ENCODE measurements at regions not wholly inside any gene's neighbourhood (a gene's known extent, or its start where the extent isn't known, plus 50 kb on each side); places are given as distances from the start of the nearest gene placed in this dataset.

DNA sequence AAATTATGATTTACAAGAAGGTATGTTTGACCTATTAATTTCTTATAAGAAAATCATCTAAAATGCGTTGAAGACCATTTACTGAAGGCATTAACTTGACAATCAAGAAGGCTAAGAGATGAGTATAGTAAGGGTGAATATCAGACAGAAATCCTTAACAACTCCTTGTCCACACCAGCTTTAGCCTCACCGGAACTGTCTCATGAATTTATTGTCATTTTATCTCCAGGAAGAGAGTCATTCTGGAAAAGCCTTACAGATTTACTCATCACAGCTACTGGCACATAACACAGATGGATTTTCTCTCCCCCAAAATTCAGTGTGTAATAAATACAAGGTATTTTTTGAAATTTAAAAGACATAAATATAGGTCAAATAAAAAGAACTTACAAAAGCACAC lies 129.4 kb upstream of the LSM8 start:
- no peak overlapping the region for H3K27ac Mint-ChIP-seq
- intact Hi-C loops (cut with DNase I, micrococcal nuclease): no loop called here
- Histone ChIP-seq H3K27me3 (ENCODE audit: control insufficient read depth in 1 of 2, insufficient read depth in 2 of 2, low read length in 2 of 2) (no peaks in the 10 kb centered on the region), H3K36me3 (ENCODE audit: insufficient read depth, low read length) (no peaks in the 10 kb centered on the region), H3K4me1 (ENCODE audit: insufficient read depth, low read length) (no peaks in the 10 kb centered on the region), H3K4me3 (ENCODE audit: low read length) (no peak overlapping the region), H3K9me3 (ENCODE audit: control insufficient read depth in 1 of 2, insufficient read depth in 1 of 2, low read length in 2 of 2) (no peaks in the 10 kb centered on the region), H3K27ac (ENCODE audit: low read depth in 1 of 2, low read length in 2 of 2) (no peak overlapping the region)
- no peak overlapping the region for H3K4me3 Mint-ChIP-seq
- CTCF ChIA-PET: no interaction called here
- H3K4me1 Mint-ChIP-seq (ENCODE audit: low read depth): no peaks in the 10 kb centered on the region
- H3K36me3 Mint-ChIP-seq (ENCODE audit: low read depth): no peaks in the 10 kb centered on the region
- TF ChIP-seq, protein P1, sequence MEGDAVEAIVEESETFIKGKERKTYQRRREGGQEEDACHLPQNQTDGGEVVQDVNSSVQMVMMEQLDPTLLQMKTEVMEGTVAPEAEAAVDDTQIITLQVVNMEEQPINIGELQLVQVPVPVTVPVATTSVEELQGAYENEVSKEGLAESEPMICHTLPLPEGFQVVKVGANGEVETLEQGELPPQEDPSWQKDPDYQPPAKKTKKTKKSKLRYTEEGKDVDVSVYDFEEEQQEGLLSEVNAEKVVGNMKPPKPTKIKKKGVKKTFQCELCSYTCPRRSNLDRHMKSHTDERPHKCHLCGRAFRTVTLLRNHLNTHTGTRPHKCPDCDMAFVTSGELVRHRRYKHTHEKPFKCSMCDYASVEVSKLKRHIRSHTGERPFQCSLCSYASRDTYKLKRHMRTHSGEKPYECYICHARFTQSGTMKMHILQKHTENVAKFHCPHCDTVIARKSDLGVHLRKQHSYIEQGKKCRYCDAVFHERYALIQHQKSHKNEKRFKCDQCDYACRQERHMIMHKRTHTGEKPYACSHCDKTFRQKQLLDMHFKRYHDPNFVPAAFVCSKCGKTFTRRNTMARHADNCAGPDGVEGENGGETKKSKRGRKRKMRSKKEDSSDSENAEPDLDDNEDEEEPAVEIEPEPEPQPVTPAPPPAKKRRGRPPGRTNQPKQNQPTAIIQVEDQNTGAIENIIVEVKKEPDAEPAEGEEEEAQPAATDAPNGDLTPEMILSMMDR (IDR thresholded peaks at IDR 0.05): no peak
- H3K9me3 Mint-ChIP-seq: no peaks in the 10 kb centered on the region
- DNase-seq: no peak
- POLR2A ChIA-PET: no interaction called here
- ATAC-seq (ENCODE audit: poor library complexity): no peak
- no peaks in the 10 kb centered on the region for H3K27me3 Mint-ChIP-seq

DNA sequence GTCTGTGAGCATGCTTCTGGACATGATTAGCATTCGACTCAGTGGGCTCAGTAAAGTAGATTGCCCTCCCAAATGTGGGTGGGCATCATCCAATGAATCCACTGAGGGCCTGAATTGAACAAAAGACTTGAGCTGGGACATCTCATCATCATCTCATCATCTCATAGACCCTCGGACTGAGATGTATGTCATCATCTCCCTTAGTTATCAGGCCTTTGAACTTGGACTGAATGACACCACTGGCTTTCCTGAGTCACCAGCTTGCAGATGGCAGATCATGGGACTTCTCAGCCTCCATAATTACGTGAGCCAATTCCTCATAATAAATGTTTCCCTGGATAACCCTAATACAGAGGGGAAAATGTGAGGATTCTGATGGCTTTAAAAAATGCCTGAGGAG lies 128.3 kb upstream of the LSM8 start:
- no peak overlapping the region for H3K4me3 Mint-ChIP-seq
- H3K36me3 ChIP-seq (ENCODE audit: insufficient read depth, low read length): no peaks in the 10 kb centered on the region
- no peaks in the 10 kb centered on the region for H3K27me3 ChIP-seq (ENCODE audit: control insufficient read depth in 1 of 2, insufficient read depth in 2 of 2, low read length in 2 of 2)
- no peak overlapping the region for H3K4me3 ChIP-seq (ENCODE audit: low read length)
- no peak overlapping the region for H3K27ac Mint-ChIP-seq
- H3K9me3 Mint-ChIP-seq: no peaks in the 10 kb centered on the region
- ATAC-seq (ENCODE audit: poor library complexity) (no peak), DNase-seq (no peak)
- intact Hi-C loops (cut with DNase I, micrococcal nuclease): no loop called here
- H3K4me1 Mint-ChIP-seq (ENCODE audit: low read depth): no peaks in the 10 kb centered on the region
- no peaks in the 10 kb centered on the region for H3K27me3 Mint-ChIP-seq
- TF ChIP-seq, protein P1 (IDR thresholded peaks at IDR 0.05): no peak
- ChIA-PET CTCF (no interaction called here), POLR2A (no interaction called here)
- H3K9me3 ChIP-seq (ENCODE audit: control insufficient read depth in 1 of 2, insufficient read depth in 1 of 2, low read length in 2 of 2): no peaks in the 10 kb centered on the region
- no peak overlapping the region for H3K27ac ChIP-seq (ENCODE audit: low read depth in 1 of 2, low read length in 2 of 2)
- no peaks in the 10 kb centered on the region for H3K36me3 Mint-ChIP-seq (ENCODE audit: low read depth)
- no peaks in the 10 kb centered on the region for H3K4me1 ChIP-seq (ENCODE audit: insufficient read depth, low read length)

DNA sequence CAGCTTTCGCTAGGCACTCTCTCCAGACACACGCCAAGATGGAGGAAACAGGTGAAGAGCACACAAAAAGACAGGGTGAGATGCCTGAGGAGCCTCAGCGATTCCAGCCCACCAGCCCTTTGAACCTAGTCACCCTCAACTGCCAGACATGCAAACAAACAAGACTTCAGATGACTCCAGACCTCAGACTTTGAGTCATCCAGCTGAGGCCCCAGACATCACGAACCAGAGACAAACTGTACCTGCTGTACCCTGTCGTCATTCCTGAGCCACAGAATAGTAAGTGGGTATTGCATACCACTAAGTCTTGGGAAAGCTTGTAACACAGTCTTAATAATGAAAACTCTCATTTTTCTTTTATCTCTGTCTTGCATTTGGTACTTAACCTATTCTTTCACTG lies 126.6 kb upstream of the LSM8 start:
- ChIA-PET CTCF (no interaction called here), POLR2A (no interaction called here)
- no peak for DNase-seq
- no peak overlapping the region for H3K27ac Mint-ChIP-seq
- H3K9me3 Mint-ChIP-seq: no peaks in the 10 kb centered on the region
- Histone ChIP-seq H3K4me1 (ENCODE audit: insufficient read depth, low read length) (no peaks in the 10 kb centered on the region), H3K4me3 (ENCODE audit: low read length) (no peak overlapping the region), H3K27me3 (ENCODE audit: control insufficient read depth in 1 of 2, insufficient read depth in 2 of 2, low read length in 2 of 2) (no peaks in the 10 kb centered on the region), H3K27ac (ENCODE audit: low read depth in 1 of 2, low read length in 2 of 2) (no peak overlapping the region), H3K9me3 (ENCODE audit: control insufficient read depth in 1 of 2, insufficient read depth in 1 of 2, low read length in 2 of 2) (no peaks in the 10 kb centered on the region), H3K36me3 (ENCODE audit: insufficient read depth, low read length) (no peaks in the 10 kb centered on the region)
- TF ChIP-seq, protein P1 (IDR thresholded peaks at IDR 0.05): no peak
- ATAC-seq (ENCODE audit: poor library complexity): no peak
- H3K36me3 Mint-ChIP-seq (ENCODE audit: low read depth): no peaks in the 10 kb centered on the region
- H3K27me3 Mint-ChIP-seq: no peaks in the 10 kb centered on the region
- no peaks in the 10 kb centered on the region for H3K4me1 Mint-ChIP-seq (ENCODE audit: low read depth)
- intact Hi-C loops (cut with DNase I, micrococcal nuclease): no loop called here
- no peak overlapping the region for H3K4me3 Mint-ChIP-seq

All from CD4-positive, alpha-beta T cell (primary cell).